Stomach (tissue), 8 donors: ENCODE measurements at regions not wholly inside any gene's neighbourhood (a gene's known extent, or its start where the extent isn't known, plus 50 kb on each side); places are given as distances from the start of the nearest gene placed in this dataset.
"Not testable (repeated sequence)": the region's sequence is repeated elsewhere in the genome, so short reads cannot be mapped to it uniquely, and the experiment has no call there.

ENCODE experiments used
- DNase-seq, 2 donors: peaks; one replicate each; pipeline versions ENCODE4 v3.0.0 to v3.0.0-alpha.2; 2013 to 2019
- H3K27ac ChIP-seq, 5 donors: fragments of 200-600 bp in 4 of 5; sonication (generic) in 4 of 5; one replicate each; pipeline ENCODE4 v1.5.1; 2013 to 2019; ENCODE audit warnings: mild to moderate bottlenecking in 1 of 5, moderate library complexity in 1 of 5
- H3K27me3 ChIP-seq, 3 donors: fragments of 200-600 bp; sonication (generic); one replicate each; pipeline ENCODE4 v1.5.1; 2017 to 2019; ENCODE audit warnings: mixed run types in 1 of 3
- H3K36me3 ChIP-seq, 4 donors: fragments of 200-600 bp; sonication (generic); 1 replicate in 3 of 4; 2 replicates in 1 of 4; pipeline ENCODE4 v1.5.1; 2016 to 2019
- H3K4me1 ChIP-seq, 4 donors: fragments of 200-600 bp; sonication (generic); one replicate each; pipeline ENCODE4 v1.5.1; 2016 to 2019
- H3K4me3 ChIP-seq, 4 donors: fragments of 200-600 bp; sonication (generic) in 3 of 4; one replicate each; pipeline ENCODE4 v1.5.1; 2016 to 2019; ENCODE audit warnings: mild to moderate bottlenecking in 1 of 4
- H3K9me3 ChIP-seq, 4 donors: fragments of 200-600 bp; sonication (generic); one replicate each; pipeline ENCODE4 v1.5.1; 2016 to 2019
- EP300 ChIP-seq: sonication (generic); formaldehyde crosslinking; IDR thresholded peaks from one replicate; pipeline ENCODE4 v1.6.1; 2017; ENCODE audit warnings: antibody characterized with exemption
- POLR2A ChIP-seq, 4 donors: fragments of 450-650 bp; IDR thresholded peaks; one replicate each; pipeline ENCODE4 v1.6.1; 2016; ENCODE audit warnings: antibody characterized with exemption in 4 of 4, control low read depth in 2 of 4, mild to moderate bottlenecking in 1 of 4, moderate library complexity in 1 of 4
- POLR2AphosphoS5 ChIP-seq, 3 donors: sonication (generic); formaldehyde crosslinking; IDR thresholded peaks; one replicate each; pipeline ENCODE4 v1.6.1; 2016; ENCODE audit warnings: antibody characterized with exemption in 3 of 3
- WGBS, 5 donors: extraction: QIAGEN DNeasy Blood & Tissue Kit in 3 of 5; methylation state at CpG; one replicate each; pipeline versions ENCODE4 v1.1.5 to v1.1.7; 2013 to 2018; 5-methylcytosine and 5-hydroxymethylcytosine counted together
- intact Hi-C: fragments of 100-400 bp; cut with DNase I; formaldehyde crosslinking; loops from one replicate; pipeline ENCODE4 v1.15.1; 2023; ENCODE audit warnings: low total_unique reads
- TF ChIP-seq, protein P1 (sequence below), 7 experiments: fragments of 450-650 bp in 4 of 7; fragments of 200-600 bp in 3 of 7; sonication (generic) in 3 of 7; IDR thresholded peaks; one replicate each; pipeline ENCODE4 v1.5.1; 2016 to 2019; ENCODE audit warnings: antibody characterized with exemption in 7 of 7, control low read depth in 2 of 7, mild to moderate bottlenecking in 1 of 7
- donor health status: healthy with polysubstance abuse.
- donor health status: Bipolar disorder and iron deficiency.
- donor health status: healthy.

DNA sequence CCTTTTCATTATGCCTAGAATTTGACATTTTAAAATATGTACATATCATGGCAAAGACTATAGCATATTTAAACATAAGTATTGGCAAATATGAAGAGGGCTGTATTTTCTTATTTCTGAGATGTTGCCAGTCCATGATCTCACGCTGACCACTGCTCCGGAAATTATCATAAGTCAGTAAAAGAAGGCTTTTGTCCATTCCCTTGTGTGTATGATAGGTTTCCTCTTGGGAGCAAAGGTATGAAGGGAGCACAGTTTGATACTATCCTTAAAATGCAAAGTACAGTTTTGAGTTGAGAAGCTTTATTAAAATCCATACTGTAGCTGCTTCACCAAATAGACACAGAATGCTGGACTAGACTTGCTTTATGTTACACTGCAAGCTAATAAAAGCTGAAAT, 52.6 kb upstream of the AGA start:
- 78 to 91% (median 86%) methylated on average over 2 of the region's 2 CpGs for WGBS, 5 donors
- intact Hi-C loops: no loop called here
- H3K9me3 ChIP-seq: peaks cover 0 to 5% (median 0%) of the 10 kb centered on the region in 4 donors

GRCh38 chr4:177495626-177496025, 53.4 kb upstream of the AGA start:
- H3K4me3 ChIP-seq, H3K27me3 ChIP-seq, H3K9me3 ChIP-seq, H3K4me1 ChIP-seq, H3K36me3 ChIP-seq, intact Hi-C loops, H3K27ac ChIP-seq, DNase-seq: not testable (repeated sequence)
- 92 to 98% (median 95%) methylated on average over 13 to 27 of the region's 27 CpGs for WGBS, 5 donors

More for the DNA sequence above, 52.6 kb upstream of the AGA start:
- no peaks in the 10 kb centered on the region for H3K36me3 ChIP-seq
- no peak overlapping the region for H3K27ac ChIP-seq
- no peak overlapping the region for H3K4me3 ChIP-seq
- H3K4me1 ChIP-seq: no peaks in the 10 kb centered on the region
- DNase-seq: no peak
- H3K27me3 ChIP-seq: no peaks in the 10 kb centered on the region
- no peak for TF ChIP-seq POLR2AphosphoS5 (IDR thresholded peaks at IDR 0.05)
- no peak for TF ChIP-seq EP300
- no peak for TF ChIP-seq POLR2A (IDR thresholded peaks at IDR 0.05)
- TF ChIP-seq, protein P1, sequence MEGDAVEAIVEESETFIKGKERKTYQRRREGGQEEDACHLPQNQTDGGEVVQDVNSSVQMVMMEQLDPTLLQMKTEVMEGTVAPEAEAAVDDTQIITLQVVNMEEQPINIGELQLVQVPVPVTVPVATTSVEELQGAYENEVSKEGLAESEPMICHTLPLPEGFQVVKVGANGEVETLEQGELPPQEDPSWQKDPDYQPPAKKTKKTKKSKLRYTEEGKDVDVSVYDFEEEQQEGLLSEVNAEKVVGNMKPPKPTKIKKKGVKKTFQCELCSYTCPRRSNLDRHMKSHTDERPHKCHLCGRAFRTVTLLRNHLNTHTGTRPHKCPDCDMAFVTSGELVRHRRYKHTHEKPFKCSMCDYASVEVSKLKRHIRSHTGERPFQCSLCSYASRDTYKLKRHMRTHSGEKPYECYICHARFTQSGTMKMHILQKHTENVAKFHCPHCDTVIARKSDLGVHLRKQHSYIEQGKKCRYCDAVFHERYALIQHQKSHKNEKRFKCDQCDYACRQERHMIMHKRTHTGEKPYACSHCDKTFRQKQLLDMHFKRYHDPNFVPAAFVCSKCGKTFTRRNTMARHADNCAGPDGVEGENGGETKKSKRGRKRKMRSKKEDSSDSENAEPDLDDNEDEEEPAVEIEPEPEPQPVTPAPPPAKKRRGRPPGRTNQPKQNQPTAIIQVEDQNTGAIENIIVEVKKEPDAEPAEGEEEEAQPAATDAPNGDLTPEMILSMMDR (IDR thresholded peaks at IDR 0.05): no peak

- TF ChIP-seq, protein P1 (IDR thresholded peaks at IDR 0.05): no peak
- TF ChIP-seq POLR2AphosphoS5 (IDR thresholded peaks at IDR 0.05) (no peak), EP300 (no peak), POLR2A (IDR thresholded peaks at IDR 0.05) (no peak)
- Histone ChIP-seq H3K27ac (no peak overlapping the region), H3K4me3 (no peak overlapping the region), H3K4me1 (no peaks in the 10 kb centered on the region), H3K27me3 (no peaks in the 10 kb centered on the region), H3K9me3 (peaks cover 0 to 5% (median 0%) of the 10 kb centered on the region in 4 donors), H3K36me3 (no peaks in the 10 kb centered on the region)
- intact Hi-C loops: no loop called here
- DNase-seq: no peak
- 90 to 94% (median 91%) methylated on average over 6 to 14 of the region's 14 CpGs for WGBS, 5 donors
Measured at GRCh38 chr4:177499537-177499936, 57.3 kb upstream of the AGA start.

- intact Hi-C loops: no loop called here
- WGBS, 5 donors: 65 to 90% (median 77%) methylated on average over 9 of the region's 9 CpGs
- peaks cover 0 to 4% (median 0%) of the 10 kb centered on the region in 4 donors for H3K4me1 ChIP-seq
- no peaks in the 10 kb centered on the region for H3K27me3 ChIP-seq
- DNase-seq: peak; percentile 35 to 38
- no peak overlapping the region for H3K27ac ChIP-seq
- H3K36me3 ChIP-seq: no peaks in the 10 kb centered on the region
- H3K4me3 ChIP-seq: no peak overlapping the region
- TF ChIP-seq, protein P1 (IDR thresholded peaks at IDR 0.05): no peak
- TF ChIP-seq POLR2AphosphoS5 (IDR thresholded peaks at IDR 0.05) (no peak), POLR2A (IDR thresholded peaks at IDR 0.05) (no peak), EP300 (no peak)
- H3K9me3 ChIP-seq: no peaks in the 10 kb centered on the region
Measured at GRCh38 chr4:177505171-177505615, 63.0 kb upstream of the AGA start.

DNA sequence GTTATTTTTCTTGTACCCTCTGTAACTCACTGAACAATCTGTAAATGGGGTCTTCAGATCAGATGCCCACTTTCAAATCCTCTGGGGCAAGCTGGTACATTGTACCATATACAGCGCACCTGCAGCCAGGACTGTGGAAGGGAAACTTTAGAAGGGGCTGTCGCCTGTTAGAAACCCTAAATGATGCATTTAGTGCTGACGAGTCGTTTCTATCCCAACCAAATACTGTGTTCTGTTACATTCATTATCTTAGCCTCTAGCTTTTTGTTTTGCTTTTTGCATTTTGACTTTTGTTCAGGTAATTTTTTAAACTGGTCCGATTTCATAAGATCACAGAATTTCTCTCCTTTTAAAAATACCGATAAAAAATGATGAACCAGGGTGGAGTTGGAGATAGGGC, 66.4 kb upstream of the AGA start:
- H3K27ac ChIP-seq: no peak overlapping the region
- no peaks in the 10 kb centered on the region for H3K36me3 ChIP-seq
- H3K4me1 ChIP-seq: peaks cover 0 to 4% (median 0%) of the 10 kb centered on the region in 4 donors
- WGBS, 5 donors: 88 to 94% (median 92%) methylated on average over 6 of the region's 6 CpGs
- TF ChIP-seq EP300 (no peak), POLR2AphosphoS5 (IDR thresholded peaks at IDR 0.05) (no peak), POLR2A (IDR thresholded peaks at IDR 0.05) (no peak)
- TF ChIP-seq, protein P1 (IDR thresholded peaks at IDR 0.05): no peak
- H3K27me3 ChIP-seq: no peaks in the 10 kb centered on the region
- intact Hi-C loops: no loop called here
- no peaks in the 10 kb centered on the region for H3K9me3 ChIP-seq
- DNase-seq: no peak
- H3K4me3 ChIP-seq: no peak overlapping the region
